Inferior parietal cortex (tissue), 1 donor: ENCODE measurements at regions not wholly inside any gene's neighbourhood (a gene's known extent, or its start where the extent isn't known, plus 50 kb on each side); places are given as distances from the start of the nearest gene placed in this dataset.

Source experiments
- DNase-seq: peaks from one replicate; pipeline ENCODE4 v3.0.0-alpha.2; 2016; ENCODE audit errors: extremely low spot score

GRCh38 chr6:149182262-149182661 lies 135.2 kb upstream of the TAB2 start:
- DNase-seq = no peak

- no peak for DNase-seq
Measured at GRCh38 chr6:149184523-149184922, 133.0 kb upstream of the TAB2 start.

GRCh38 chr6:149185799-149186357 lies 131.6 kb upstream of the TAB2 start:
- no peak for DNase-seq

- no peak for DNase-seq
Measured at GRCh38 chr6:149186873-149187272, 130.6 kb upstream of the TAB2 start.

- no peak for DNase-seq
Measured at GRCh38 chr6:149190224-149190831, 127.2 kb upstream of the TAB2 start.

GRCh38 chr6:149194820-149195558 lies 122.5 kb upstream of the TAB2 start:
- no peak for DNase-seq

GRCh38 chr6:149196091-149196490 lies 121.4 kb upstream of the TAB2 start:
- no peak for DNase-seq

GRCh38 chr6:149197482-149197881 lies 120.0 kb upstream of the TAB2 start:
- DNase-seq = no peak

- DNase-seq = no peak
Measured at GRCh38 chr6:149198265-149198664, 119.2 kb upstream of the TAB2 start.

GRCh38 chr6:149200282-149200945 lies 117.1 kb upstream of the TAB2 start:
- no peak for DNase-seq

- no peak for DNase-seq
Measured at GRCh38 chr6:149201068-149201655, 116.3 kb upstream of the TAB2 start.

GRCh38 chr6:149202100-149202499 lies 115.4 kb upstream of the TAB2 start:
- no peak for DNase-seq

- no peak for DNase-seq
Measured at GRCh38 chr6:149202952-149203351, 114.6 kb upstream of the TAB2 start.

- no peak for DNase-seq
Measured at GRCh38 chr6:149203509-149203908, 114.0 kb upstream of the TAB2 start.

GRCh38 chr6:149208134-149208601 lies 109.3 kb upstream of the TAB2 start:
- no peak for DNase-seq

GRCh38 chr6:149209871-149210775 lies 107.4 kb upstream of the TAB2 start:
- DNase-seq = no peak

GRCh38 chr6:149211046-149211571 lies 106.4 kb upstream of the TAB2 start:
- no peak for DNase-seq

- no peak for DNase-seq
Measured at GRCh38 chr6:149212206-149212605, 105.3 kb upstream of the TAB2 start.

- DNase-seq = no peak
Measured at GRCh38 chr6:149212892-149213801, 104.4 kb upstream of the TAB2 start.

GRCh38 chr6:149213829-149214228 lies 103.7 kb upstream of the TAB2 start:
- DNase-seq = no peak
